B cell (primary cell): ENCODE measurements at regions not wholly inside any gene's neighbourhood (a gene's known extent, or its start where the extent isn't known, plus 50 kb on each side); places are given as distances from the start of the nearest gene placed in this dataset.
A peak's percentile ranks its signal among the peaks of the same experiment; 100 is the strongest.

Experiments
- ATAC-seq: fragments of 200-7000 bp; cut with Tn5 transposase; one replicate; pipeline ENCODE4 v1.10.0; 2021; ENCODE audit warnings: low read depth, mild to moderate bottlenecking, moderate number of reproducible peaks, moderate library complexity
- CTCF ChIA-PET: fragments of 350-600 bp; sonication (Branson Sonifier 250); formaldehyde crosslinking; loops from one replicate; lab custom pipeline; 2021; ENCODE audit warnings: antibody characterized with exemption, inconsistent platforms; lab: Charles Lee
- POLR2A ChIA-PET: fragments of 350-600 bp; sonication (Branson Sonifier 250); formaldehyde crosslinking; loops from one replicate; lab custom pipeline; 2021; ENCODE audit warnings: antibody characterized with exemption; lab: Charles Lee
- DNase-seq: peaks from one replicate; pipeline ENCODE4 v3.0.0; 2013
- H2AFZ ChIP-seq: 2 replicates; pipeline ENCODE4 v1.6.1; 2012; ENCODE audit warnings: mild to moderate bottlenecking, low read depth, low read length; ENCODE audit not compliant: insufficient read depth, poor library complexity, severe bottlenecking
- H3K27ac ChIP-seq, 2 donors: 1 replicate in 1 of 2; 2 replicates in 1 of 2; pipeline ENCODE4 v1.5.1; 2012 to 2013; ENCODE audit warnings: low read length in 2 of 2, mild to moderate bottlenecking in 2 of 2, moderate library complexity in 1 of 2
- H3K27me3 ChIP-seq, 4 experiments: fragments of 200-600 bp in 1 of 4; sonication (generic) in 1 of 4; replicated peaks in 1 of 4; 1 replicate in 2 of 4; 2 replicates in 2 of 4; pipeline versions ENCODE4 v1.6.1 to v1.7.0; 2013 to 2016; ENCODE audit warnings: low read length in 3 of 4, mild to moderate bottlenecking in 2 of 4, mixed read lengths in 1 of 4, moderate library complexity in 1 of 4; ENCODE audit not compliant: insufficient read depth in 4 of 4, control insufficient read depth in 3 of 4; ENCODE audit errors: control extremely low read depth in 1 of 4
- H3K36me3 ChIP-seq, 2 experiments: replicated peaks in 1 of 2; 1 replicate in 1 of 2; 2 replicates in 1 of 2; pipeline versions ENCODE4 v1.6.1 to v1.7.1; 2013; ENCODE audit warnings: low read length in 1 of 2; ENCODE audit not compliant: insufficient read depth in 2 of 2, control insufficient read depth in 1 of 2; ENCODE audit errors: control extremely low read depth in 1 of 2, extremely low read depth in 1 of 2
- H3K4me1 ChIP-seq, 2 donors: fragments of 200-600 bp in 1 of 2; sonication (generic) in 1 of 2; 1 replicate in 1 of 2; 2 replicates in 1 of 2; pipeline versions ENCODE4 v1.5.1 to v1.6.1; 2013 to 2017; ENCODE audit warnings: low read length in 2 of 2; ENCODE audit not compliant: control insufficient read depth in 2 of 2, insufficient read depth in 2 of 2
- H3K4me2 ChIP-seq: replicated peaks from 2 replicates; pipeline ENCODE3; 2012; ENCODE audit warnings: mild to moderate bottlenecking, low read depth, low read length; ENCODE audit not compliant: poor library complexity, severe bottlenecking
- H3K4me3 ChIP-seq, 5 experiments: fragments of 200-600 bp in 1 of 5; sonication (generic) in 1 of 5; 1 replicate in 3 of 5; 2 replicates in 2 of 5; pipeline versions ENCODE4 v1.5.1 to v1.7.0; 2011 to 2016; ENCODE audit warnings: low read length in 4 of 5, mild to moderate bottlenecking in 4 of 5, low read depth in 2 of 5, control low read depth in 1 of 5, moderate library complexity in 1 of 5; ENCODE audit not compliant: insufficient read depth in 1 of 5; ENCODE audit errors: control extremely low read depth in 1 of 5, extremely low read depth in 1 of 5
- H3K79me2 ChIP-seq: fragments of 200-600 bp; sonication (generic); one replicate; pipeline ENCODE4 v1.6.0; 2016; ENCODE audit warnings: low read length; ENCODE audit not compliant: control insufficient read depth, insufficient read depth
- H3K9ac ChIP-seq: fragments of 200-600 bp; sonication (generic); 2 replicates; pipeline ENCODE4 v1.6.1; 2017; ENCODE audit warnings: mild to moderate bottlenecking, low read length, moderate library complexity
- H3K9me3 ChIP-seq, 3 donors: one replicate each; pipeline versions ENCODE4 v1.6.1 to v1.7.1; 2013; ENCODE audit warnings: low read length in 2 of 3; ENCODE audit not compliant: control insufficient read depth in 2 of 3, insufficient read depth in 1 of 3; ENCODE audit errors: control extremely low read depth in 1 of 3
- H4K20me1 ChIP-seq: 2 replicates; pipeline ENCODE4 v1.6.0; 2012; ENCODE audit warnings: mild to moderate bottlenecking, low read length; ENCODE audit not compliant: insufficient read depth, control insufficient read depth, poor library complexity, severe bottlenecking
- H3K27ac Mint-ChIP-seq: one replicate; pipeline ENCODE4 v1.8.0; 2021; ENCODE audit warnings: mixed read lengths
- H3K27me3 Mint-ChIP-seq: one replicate; pipeline ENCODE4 v1.8.0; 2021; ENCODE audit warnings: mixed read lengths
- H3K4me1 Mint-ChIP-seq: one replicate; pipeline ENCODE4 v1.8.0; 2021; ENCODE audit warnings: mixed read lengths
- H3K4me3 Mint-ChIP-seq: one replicate; pipeline ENCODE4 v1.8.0; 2021; ENCODE audit warnings: mixed read lengths
- H3K9me3 Mint-ChIP-seq: one replicate; pipeline ENCODE4 v1.8.0; 2022; ENCODE audit warnings: mixed read lengths; ENCODE audit not compliant: insufficient read depth
- EZH2 ChIP-seq: IDR thresholded peaks from 2 replicates; pipeline ENCODE4 v1.6.1; 2012; ENCODE audit warnings: borderline replicate concordance, low read depth, mild to moderate bottlenecking, moderate library complexity, low read length; ENCODE audit not compliant: insufficient read depth, poor library complexity, severe bottlenecking
- WGBS: methylation state at CpG from one replicate; pipeline ENCODE4 v1.1.5; 2013; ENCODE audit warnings: missing lambda C conversion rate; ENCODE audit not compliant: insufficient coverage; 5-methylcytosine and 5-hydroxymethylcytosine counted together
- intact Hi-C: fragments of 100-400 bp; cut with micrococcal nuclease; formaldehyde crosslinking; loops from one replicate; pipeline ENCODE4 v1.10.0; 2022
- TF ChIP-seq, protein P1 (sequence below): fragments of 200-600 bp; IDR thresholded peaks from one replicate; pipeline ENCODE4 v1.8.0; 2022; ENCODE audit warnings: antibody characterized with exemption, mild to moderate bottlenecking

DNA sequence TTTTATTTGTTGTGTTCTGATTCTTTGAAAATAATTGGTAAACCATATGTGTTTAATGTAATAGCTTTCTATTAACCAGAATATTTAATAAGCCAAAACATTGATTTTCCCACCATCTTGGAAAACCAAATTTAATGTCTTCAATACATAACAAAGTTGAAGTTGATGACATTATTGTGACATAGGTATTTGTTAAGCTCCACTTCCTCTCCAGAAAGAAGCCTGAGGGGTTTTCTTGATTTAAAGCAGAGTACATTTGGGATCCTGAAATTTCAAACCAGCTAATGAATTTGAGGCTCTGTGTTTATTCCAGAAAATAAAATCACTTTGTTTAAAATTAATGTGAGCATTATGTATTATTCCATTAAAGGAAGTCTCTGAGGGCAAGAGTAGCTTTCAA, 106.3 kb downstream of the PERP start:
- Mint-ChIP-seq H3K4me3 (no peak overlapping the region), H3K27ac (no peak overlapping the region), H3K27me3 (peaks cover 11% of the 10 kb centered on the region), H3K4me1 (peaks cover 3% of the 10 kb centered on the region), H3K9me3 (no peaks in the 10 kb centered on the region)
- TF ChIP-seq, protein P1, sequence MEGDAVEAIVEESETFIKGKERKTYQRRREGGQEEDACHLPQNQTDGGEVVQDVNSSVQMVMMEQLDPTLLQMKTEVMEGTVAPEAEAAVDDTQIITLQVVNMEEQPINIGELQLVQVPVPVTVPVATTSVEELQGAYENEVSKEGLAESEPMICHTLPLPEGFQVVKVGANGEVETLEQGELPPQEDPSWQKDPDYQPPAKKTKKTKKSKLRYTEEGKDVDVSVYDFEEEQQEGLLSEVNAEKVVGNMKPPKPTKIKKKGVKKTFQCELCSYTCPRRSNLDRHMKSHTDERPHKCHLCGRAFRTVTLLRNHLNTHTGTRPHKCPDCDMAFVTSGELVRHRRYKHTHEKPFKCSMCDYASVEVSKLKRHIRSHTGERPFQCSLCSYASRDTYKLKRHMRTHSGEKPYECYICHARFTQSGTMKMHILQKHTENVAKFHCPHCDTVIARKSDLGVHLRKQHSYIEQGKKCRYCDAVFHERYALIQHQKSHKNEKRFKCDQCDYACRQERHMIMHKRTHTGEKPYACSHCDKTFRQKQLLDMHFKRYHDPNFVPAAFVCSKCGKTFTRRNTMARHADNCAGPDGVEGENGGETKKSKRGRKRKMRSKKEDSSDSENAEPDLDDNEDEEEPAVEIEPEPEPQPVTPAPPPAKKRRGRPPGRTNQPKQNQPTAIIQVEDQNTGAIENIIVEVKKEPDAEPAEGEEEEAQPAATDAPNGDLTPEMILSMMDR: no peak
- TF ChIP-seq EZH2: no peak
- no peaks in the 10 kb centered on the region for H3K27me3 ChIP-seq
- intact Hi-C loops: loop anchor here (1.0 kb wide), 1 partner anchor 108 kb away; no protein-coding TSS in a partner anchor
- H3K27ac ChIP-seq: no peak overlapping the region
- H3K9me3 ChIP-seq: peaks cover 0 to 5% (median 1%) of the 10 kb centered on the region in 3 donors
- no peak for DNase-seq
- H3K36me3 ChIP-seq: no peaks in the 10 kb centered on the region
- no peak overlapping the region for H3K4me3 ChIP-seq
- ATAC-seq: no peak
- no peaks in the 10 kb centered on the region for H3K4me1 ChIP-seq
- H2AFZ ChIP-seq: no peak overlapping the region
- ChIA-PET CTCF (interaction anchor here (0.6 to 10.8 kb wide), 21 partner anchors 10 to 1662 kb away, joined by 3 to 89 read pairs (median 5); no protein-coding TSS in a partner anchor), POLR2A (no interaction called here)
- H3K4me2 ChIP-seq: no peak overlapping the region
- H4K20me1 ChIP-seq: no peaks in the 10 kb centered on the region
- no peak overlapping the region for H3K9ac ChIP-seq
- no peaks in the 10 kb centered on the region for H3K79me2 ChIP-seq

DNA sequence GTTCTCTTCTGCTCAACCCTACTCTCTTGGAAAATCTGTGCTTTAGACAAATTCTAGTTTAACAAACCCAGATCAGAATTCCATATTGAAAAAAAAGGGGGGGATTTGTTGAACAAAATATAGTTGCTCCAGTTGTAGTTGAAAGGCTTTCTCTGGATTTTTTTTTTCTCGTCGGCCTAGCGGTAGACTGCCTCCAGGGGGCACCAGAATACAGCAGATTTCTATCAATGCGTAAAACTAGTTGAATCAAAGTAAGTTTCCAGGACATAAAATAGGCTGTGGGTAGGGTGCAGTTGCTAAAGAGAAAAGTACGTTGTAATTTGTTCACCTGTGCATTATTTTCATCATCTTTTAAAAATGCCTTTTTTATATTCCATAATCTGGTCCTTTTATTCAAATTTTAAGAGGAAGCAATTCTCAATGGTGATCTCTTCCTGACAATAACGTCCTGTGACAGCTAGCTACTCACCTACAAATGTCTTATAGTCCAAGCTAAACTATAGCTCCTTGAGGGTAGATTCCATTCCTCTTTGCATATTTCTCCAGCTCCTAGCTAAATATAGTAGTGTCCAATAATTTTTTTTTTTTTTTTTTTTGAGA, 105.4 kb downstream of the PERP start:
- Histone ChIP-seq H3K27ac (no peak overlapping the region), H2AFZ (no peak overlapping the region), H3K4me3 (no peak overlapping the region), H3K79me2 (no peaks in the 10 kb centered on the region), H3K4me2 (no peak overlapping the region), H3K36me3 (no peaks in the 10 kb centered on the region), H4K20me1 (no peaks in the 10 kb centered on the region), H3K4me1 (no peaks in the 10 kb centered on the region), H3K27me3 (no peaks in the 10 kb centered on the region), H3K9ac (no peak overlapping the region), H3K9me3 (peaks cover 0 to 5% (median 1%) of the 10 kb centered on the region in 3 donors)
- DNase-seq (peak; percentile 65), ATAC-seq (peak; percentile 63)
- ChIA-PET POLR2A (interaction anchor here (0.6 kb wide), 1 partner anchor 136 kb away, joined by 4 read pairs; no protein-coding TSS in a partner anchor), CTCF (interaction anchor here (0.6 to 10.8 kb wide), 15 partner anchors 30 to 1663 kb away, joined by 3 to 89 read pairs (median 5); no protein-coding TSS in a partner anchor)
- H3K27ac Mint-ChIP-seq: no peak overlapping the region
- no peaks in the 10 kb centered on the region for H3K9me3 Mint-ChIP-seq
- H3K4me1 Mint-ChIP-seq: peaks cover 3% of the 10 kb centered on the region
- H3K27me3 Mint-ChIP-seq: peaks cover 11% of the 10 kb centered on the region
- TF ChIP-seq, protein P1: peak; percentile 96
- no peak for TF ChIP-seq EZH2
- WGBS: 3% methylated on average over 3 of the region's 6 CpGs
- intact Hi-C loops: loop anchor here (1.0 kb wide), 1 partner anchor 107 kb away; no protein-coding TSS in a partner anchor
- no peak overlapping the region for H3K4me3 Mint-ChIP-seq
